Motor neuron (in vitro differentiated cells): ENCODE measurements at regions not wholly inside any gene's neighbourhood (a gene's known extent, or its start where the extent isn't known, plus 50 kb on each side); places are given as distances from the start of the nearest gene placed in this dataset.
"Not testable (repeated sequence)": the region's sequence is repeated elsewhere in the genome, so short reads cannot be mapped to it uniquely, and the experiment has no call there.

Source experiments
- ATAC-seq, 8 experiments: fragments of 200-7000 bp; cut with Tn5 transposase; replicated peaks in 6 of 8; 2 replicates each; pipeline ENCODE4 v1.8.0; 2021; ENCODE audit warnings: mild to moderate bottlenecking in 8 of 8, moderate library complexity in 8 of 8
- H3K27ac ChIP-seq, 2 donors: fragments of 250-450 bp; sonication (Bioruptor Pico); 2 replicates each; pipeline ENCODE4 v1.9.0; 2021; ENCODE audit warnings: antibody characterized with exemption in 2 of 2, mild to moderate bottlenecking in 2 of 2, moderate library complexity in 1 of 2
- H3K4me1 ChIP-seq, 2 donors: fragments of 250-450 bp; sonication (Bioruptor Pico); replicated peaks in 1 of 2; 2 replicates each; pipeline ENCODE4 v1.6.1; 2021; ENCODE audit warnings: antibody characterized with exemption in 2 of 2, mild to moderate bottlenecking in 2 of 2, moderate library complexity in 1 of 2
- H3K4me3 ChIP-seq, 5 donors: fragments of 250-450 bp; sonication (Bioruptor Pico); 2 replicates each; pipeline ENCODE4 v1.9.0; 2021; ENCODE audit warnings: antibody characterized with exemption in 5 of 5, mild to moderate bottlenecking in 5 of 5, moderate library complexity in 4 of 5
- WGBS, 10 experiments: fragments of 450-650 bp; shearing (Covaris generic); methylation state at CpG; one replicate each; pipeline ENCODE4 v1.0.0; 2022; 5-methylcytosine and 5-hydroxymethylcytosine counted together
- in situ Hi-C, 9 experiments: fragments of 400-800 bp; cut with MboI; loops; one replicate each; pipeline ENCODE4 v1.15.0; 2021; ENCODE audit warnings: low sequenced_read_pairs in 9 of 9, low pct_unique_long_range_greater_than_20kb in 2 of 9; ENCODE audit not compliant: unreplicated experiment in 9 of 9

- no peak overlapping the region for H3K4me3 ChIP-seq
- in situ Hi-C loops: no loop called here
- WGBS, 10 experiments: 10 to 100% (median 81%) methylated on average over 2 to 9 of the region's 9 CpGs
- H3K27ac ChIP-seq: no peak overlapping the region
- ATAC-seq: no peak
- no peaks in the 10 kb centered on the region for H3K4me1 ChIP-seq
Observed at GRCh38 chr12:23356927-23357708, 592.4 kb downstream of the SOX5 start.

- 2 to 100% (median 91%) methylated on average over 1 to 3 of the region's 3 CpGs; no CpG with 5 or more reads in 2 of the 10 experiments for WGBS, 10 experiments
- Histone ChIP-seq H3K27ac (no peak overlapping the region), H3K4me3 (no peak overlapping the region), H3K4me1 (no peaks in the 10 kb centered on the region)
- in situ Hi-C loops: no loop called here
- ATAC-seq: no peak
Observed at GRCh38 chr12:23359975-23360701, 589.3 kb downstream of the SOX5 start.

GRCh38 chr12:23361971-23362370, 587.5 kb downstream of the SOX5 start:
- in situ Hi-C loops: no loop called here
- WGBS, 10 experiments: 17 to 92% (median 68%) methylated on average over 1 to 6 of the region's 6 CpGs; no CpG with 5 or more reads in 2 of the 10 experiments
- ATAC-seq: no peak
- no peak overlapping the region for H3K27ac ChIP-seq
- no peaks in the 10 kb centered on the region for H3K4me1 ChIP-seq
- no peak overlapping the region for H3K4me3 ChIP-seq

- in situ Hi-C loops: no loop called here
- Histone ChIP-seq H3K4me1 (no peaks in the 10 kb centered on the region), H3K27ac (no peak overlapping the region), H3K4me3 (no peak overlapping the region)
- WGBS, 10 experiments: 20 to 100% (median 92%) methylated on average over 1 of the region's 1 CpG; no CpG with 5 or more reads in 3 of the 10 experiments
- no peak for ATAC-seq
Observed at GRCh38 chr12:23368590-23368989, 580.9 kb downstream of the SOX5 start.

- H3K4me1 ChIP-seq: no peaks in the 10 kb centered on the region
- ATAC-seq: peak in 1 of 8 experiments; percentile 64
- H3K4me3 ChIP-seq: no peak overlapping the region
- in situ Hi-C loops: no loop called here
- H3K27ac ChIP-seq: no peak overlapping the region
- WGBS, 10 experiments: 0 to 100% (median 58%) methylated on average over 1 to 2 of the region's 3 CpGs; no CpG with 5 or more reads in 7 of the 10 experiments
Observed at GRCh38 chr12:23375621-23376020, 573.8 kb downstream of the SOX5 start.

GRCh38 chr12:23376238-23376637, 573.2 kb downstream of the SOX5 start:
- Histone ChIP-seq H3K4me1 (no peaks in the 10 kb centered on the region), H3K27ac (no peak overlapping the region), H3K4me3 (no peak overlapping the region)
- WGBS, 10 experiments: 20 to 100% (median 90%) methylated on average over 1 to 2 of the region's 3 CpGs; no CpG with 5 or more reads in 4 of the 10 experiments
- peak in 1 of 8 experiments; percentile 43 for ATAC-seq
- in situ Hi-C loops: no loop called here

- ATAC-seq: no peak
- Histone ChIP-seq H3K4me3 (no peak overlapping the region), H3K27ac (no peak overlapping the region), H3K4me1 (no peaks in the 10 kb centered on the region)
- 19 to 100% (median 89%) methylated on average over 3 to 4 of the region's 4 CpGs for WGBS, 10 experiments
- in situ Hi-C loops: no loop called here
Observed at GRCh38 chr12:23380419-23381100, 568.9 kb downstream of the SOX5 start.

- ATAC-seq, H3K27ac ChIP-seq, H3K4me1 ChIP-seq, in situ Hi-C loops, H3K4me3 ChIP-seq: not testable (repeated sequence)
- WGBS, 10 experiments: 31 to 93% (median 77%) methylated on average over 3 to 7 of the region's 9 CpGs; no CpG with 5 or more reads in 6 of the 10 experiments
Observed at GRCh38 chr12:23388898-23389297, 560.6 kb downstream of the SOX5 start.

- in situ Hi-C loops: not testable (repeated sequence)
- WGBS, 10 experiments: 14 to 100% (median 90%) methylated on average over 1 to 4 of the region's 4 CpGs; no CpG with 5 or more reads in 5 of the 10 experiments
Observed at GRCh38 chr12:23389315-23389714, 560.2 kb downstream of the SOX5 start.

GRCh38 chr12:23399402-23399933, 550.0 kb downstream of the SOX5 start:
- Histone ChIP-seq H3K27ac (no peak overlapping the region), H3K4me1 (no peaks in the 10 kb centered on the region), H3K4me3 (no peak overlapping the region)
- ATAC-seq: no peak
- 0 to 100% (median 56%) methylated on average over 1 to 2 of the region's 2 CpGs; no CpG with 5 or more reads in 1 of the 10 experiments for WGBS, 10 experiments
- in situ Hi-C loops: no loop called here

More at GRCh38 chr12:23389315-23389714, 560.2 kb downstream of the SOX5 start:
- not testable (repeated sequence) for ATAC-seq, H3K4me1 ChIP-seq, H3K27ac ChIP-seq, H3K4me3 ChIP-seq

- in situ Hi-C loops: loop anchor here in 1 of 9 experiments (25.0 kb wide), 1 partner anchor 103 kb away; no protein-coding TSS in a partner anchor
- 0 to 100% (median 75%) methylated on average over 1 to 3 of the region's 3 CpGs; no CpG with 5 or more reads in 3 of the 10 experiments for WGBS, 10 experiments
Observed at GRCh38 chr12:23415180-23415579, 534.3 kb downstream of the SOX5 start.

GRCh38 chr12:23421556-23421955, 527.9 kb downstream of the SOX5 start:
- ATAC-seq: no peak
- WGBS, 10 experiments: 0 to 93% (median 68%) methylated on average over 1 to 6 of the region's 6 CpGs; no CpG with 5 or more reads in 1 of the 10 experiments
- no peak overlapping the region for H3K4me3 ChIP-seq
- no peak overlapping the region for H3K27ac ChIP-seq
- peaks cover 0 to under 1% of the 10 kb centered on the region in 2 donors for H3K4me1 ChIP-seq
- in situ Hi-C loops: loop anchor here in 1 of 9 experiments (25.0 kb wide), 1 partner anchor 109 kb away; no protein-coding TSS in a partner anchor

More at GRCh38 chr12:23415180-23415579, 534.3 kb downstream of the SOX5 start:
- H3K4me1 ChIP-seq: peaks cover 0 to 6% of the 10 kb centered on the region in 2 donors
- no peak overlapping the region for H3K4me3 ChIP-seq
- H3K27ac ChIP-seq: no peak overlapping the region
- no peak for ATAC-seq
